ENCODE measurements at regions not wholly inside any gene's neighbourhood (a gene's known extent, or its start where the extent isn't known, plus 50 kb on each side); places are given as distances from the start of the nearest gene placed in this dataset.

DNA sequence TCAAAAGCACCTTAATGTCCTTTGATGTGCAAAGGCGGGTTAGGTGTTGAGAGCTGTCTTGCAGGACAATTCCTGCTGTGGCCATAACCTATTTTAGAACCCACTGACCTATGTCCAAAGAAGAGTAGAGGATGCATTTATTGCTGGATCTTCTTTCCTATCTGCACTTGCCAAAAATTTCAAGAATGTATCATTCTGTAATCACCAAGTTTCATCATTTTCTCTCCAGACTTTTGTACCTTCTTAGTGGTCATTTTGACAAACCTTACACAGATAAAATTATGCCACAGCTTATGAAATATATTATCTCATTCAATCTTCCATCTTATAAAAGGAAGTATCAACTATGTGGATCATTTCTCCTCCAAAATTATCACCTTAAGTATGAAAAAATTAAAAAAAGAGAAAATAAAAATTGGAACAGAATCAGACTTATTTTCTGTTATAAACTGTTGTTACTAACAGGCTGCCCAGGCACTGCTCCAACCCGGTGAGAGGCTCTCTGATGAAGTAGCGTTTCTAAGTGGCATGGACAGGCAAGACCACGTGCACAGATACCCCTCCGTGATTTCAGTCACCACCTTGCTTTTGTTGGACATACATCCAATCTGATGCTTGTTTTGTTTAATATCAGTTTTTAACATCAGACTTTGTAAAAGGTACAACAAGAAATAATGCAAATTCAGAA is 559.9 kb upstream of the ID2 start:
- TF ChIP-seq SIN3A (IDR thresholded peaks at IDR 0.05; ENCODE audit: borderline replicate concordance, insufficient read depth, low read length) (no peak), POLR2AphosphoS5 (IDR thresholded peaks at IDR 0.05; ENCODE audit: low read depth, low read length) (no peak)
- TF ChIP-seq, protein P1, sequence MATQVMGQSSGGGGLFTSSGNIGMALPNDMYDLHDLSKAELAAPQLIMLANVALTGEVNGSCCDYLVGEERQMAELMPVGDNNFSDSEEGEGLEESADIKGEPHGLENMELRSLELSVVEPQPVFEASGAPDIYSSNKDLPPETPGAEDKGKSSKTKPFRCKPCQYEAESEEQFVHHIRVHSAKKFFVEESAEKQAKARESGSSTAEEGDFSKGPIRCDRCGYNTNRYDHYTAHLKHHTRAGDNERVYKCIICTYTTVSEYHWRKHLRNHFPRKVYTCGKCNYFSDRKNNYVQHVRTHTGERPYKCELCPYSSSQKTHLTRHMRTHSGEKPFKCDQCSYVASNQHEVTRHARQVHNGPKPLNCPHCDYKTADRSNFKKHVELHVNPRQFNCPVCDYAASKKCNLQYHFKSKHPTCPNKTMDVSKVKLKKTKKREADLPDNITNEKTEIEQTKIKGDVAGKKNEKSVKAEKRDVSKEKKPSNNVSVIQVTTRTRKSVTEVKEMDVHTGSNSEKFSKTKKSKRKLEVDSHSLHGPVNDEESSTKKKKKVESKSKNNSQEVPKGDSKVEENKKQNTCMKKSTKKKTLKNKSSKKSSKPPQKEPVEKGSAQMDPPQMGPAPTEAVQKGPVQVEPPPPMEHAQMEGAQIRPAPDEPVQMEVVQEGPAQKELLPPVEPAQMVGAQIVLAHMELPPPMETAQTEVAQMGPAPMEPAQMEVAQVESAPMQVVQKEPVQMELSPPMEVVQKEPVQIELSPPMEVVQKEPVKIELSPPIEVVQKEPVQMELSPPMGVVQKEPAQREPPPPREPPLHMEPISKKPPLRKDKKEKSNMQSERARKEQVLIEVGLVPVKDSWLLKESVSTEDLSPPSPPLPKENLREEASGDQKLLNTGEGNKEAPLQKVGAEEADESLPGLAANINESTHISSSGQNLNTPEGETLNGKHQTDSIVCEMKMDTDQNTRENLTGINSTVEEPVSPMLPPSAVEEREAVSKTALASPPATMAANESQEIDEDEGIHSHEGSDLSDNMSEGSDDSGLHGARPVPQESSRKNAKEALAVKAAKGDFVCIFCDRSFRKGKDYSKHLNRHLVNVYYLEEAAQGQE (IDR thresholded peaks at IDR 0.05; ENCODE audit: insufficient read depth in 1 of 2, low read depth in 2 of 2, low read length in 2 of 2) = no peak
